Activated naive CD8-positive, alpha-beta T cell treated with anti-CD3 and anti-CD28 coated beads for 36 hours (primary cell): ENCODE measurements at regions not wholly inside any gene's neighbourhood (a gene's known extent, or its start where the extent isn't known, plus 50 kb on each side); places are given as distances from the start of the nearest gene placed in this dataset.

ENCODE experiments used
- DNase-seq: peaks from one replicate; pipeline ENCODE4 v3.0.0; 2021
- H3K27ac Mint-ChIP-seq: one replicate; pipeline ENCODE4 v1.8.0; 2022; ENCODE audit warnings: mild to moderate bottlenecking, moderate library complexity, mixed read lengths
- H3K27me3 Mint-ChIP-seq: one replicate; pipeline ENCODE4 v1.8.0; 2022; ENCODE audit warnings: mild to moderate bottlenecking, mixed read lengths
- H3K36me3 Mint-ChIP-seq: one replicate; pipeline ENCODE4 v1.8.0; 2021; ENCODE audit warnings: mild to moderate bottlenecking, mixed read lengths
- H3K4me1 Mint-ChIP-seq: one replicate; pipeline ENCODE4 v1.8.0; 2021; ENCODE audit warnings: mixed read lengths
- H3K4me3 Mint-ChIP-seq: one replicate; pipeline ENCODE4 v1.8.0; 2022; ENCODE audit warnings: mild to moderate bottlenecking, moderate library complexity, mixed read lengths
- H3K9me3 Mint-ChIP-seq: one replicate; pipeline ENCODE4 v1.8.0; 2022; ENCODE audit warnings: mixed read lengths

DNA sequence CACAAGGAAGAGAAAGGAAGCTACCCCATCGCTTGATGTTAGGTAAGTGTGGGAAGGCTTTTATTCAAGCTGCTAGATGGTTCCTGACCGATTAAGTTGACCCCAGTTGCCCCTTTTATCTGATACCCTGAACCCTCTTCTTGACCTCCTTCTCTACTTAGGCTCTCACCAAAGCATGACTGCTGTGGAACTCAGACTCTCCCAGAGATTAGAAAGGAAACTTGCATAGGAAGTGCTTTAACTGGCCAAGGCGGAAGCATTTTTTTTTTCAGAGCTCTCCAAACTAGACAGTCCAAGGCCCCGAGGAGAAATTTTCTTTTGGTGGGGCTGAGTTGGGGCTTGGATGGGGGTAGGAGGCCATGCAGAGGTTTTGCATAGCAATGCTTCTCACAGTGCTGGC, 101.3 kb upstream of the USP24 start:
- Mint-ChIP-seq H3K9me3 (no peaks in the 10 kb centered on the region), H3K4me1 (peaks cover 5% of the 10 kb centered on the region), H3K27ac (no peak overlapping the region), H3K36me3 (no peaks in the 10 kb centered on the region), H3K4me3 (no peak overlapping the region), H3K27me3 (no peaks in the 10 kb centered on the region)
- DNase-seq = no peak

DNA sequence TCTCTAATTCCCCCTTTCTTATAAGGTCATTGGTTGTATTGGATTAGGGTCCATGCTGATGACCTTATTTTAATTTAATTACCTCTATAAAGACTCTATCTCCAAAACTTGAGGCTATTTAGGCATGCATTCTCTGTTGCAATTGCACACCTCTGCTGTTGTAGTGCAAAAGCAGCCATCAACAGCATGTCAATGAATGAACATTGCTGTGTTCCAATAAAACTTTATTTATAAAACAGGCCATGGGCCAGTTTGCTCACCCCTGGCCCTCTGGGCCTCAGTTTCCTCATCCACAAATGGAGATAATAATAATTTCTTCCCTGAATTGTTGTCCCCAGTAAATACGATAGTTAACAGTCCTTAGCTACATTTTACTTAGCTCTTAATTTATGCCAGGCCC, 100.4 kb upstream of the USP24 start:
- H3K4me1 Mint-ChIP-seq = peaks cover 5% of the 10 kb centered on the region
- no peak overlapping the region for H3K4me3 Mint-ChIP-seq
- no peaks in the 10 kb centered on the region for H3K27me3 Mint-ChIP-seq
- H3K9me3 Mint-ChIP-seq = no peaks in the 10 kb centered on the region
- no peak overlapping the region for H3K27ac Mint-ChIP-seq
- H3K36me3 Mint-ChIP-seq = no peaks in the 10 kb centered on the region
- DNase-seq = no peak

DNA sequence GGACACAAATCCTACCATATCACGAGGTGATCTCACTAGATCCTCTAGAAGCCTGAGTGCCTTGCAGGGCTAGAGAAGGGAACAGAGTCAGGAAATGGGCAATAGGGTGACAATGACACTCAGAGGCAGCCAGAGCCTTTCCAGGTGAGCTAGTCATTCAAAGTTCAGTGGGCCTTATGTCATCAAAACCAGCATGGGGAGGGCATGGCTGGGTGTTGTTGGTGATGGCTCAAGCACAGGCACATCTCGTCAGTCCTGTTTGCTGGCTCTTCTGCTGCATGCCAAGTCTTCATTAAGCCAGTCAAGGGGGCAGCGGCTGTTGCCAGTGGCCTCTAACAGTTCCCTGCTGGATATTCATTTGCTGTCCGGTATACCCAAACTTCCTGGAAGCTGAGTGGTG, 99.6 kb upstream of the USP24 start:
- Mint-ChIP-seq H3K36me3 (no peaks in the 10 kb centered on the region), H3K27me3 (no peaks in the 10 kb centered on the region), H3K4me3 (no peak overlapping the region), H3K9me3 (no peaks in the 10 kb centered on the region), H3K27ac (no peak overlapping the region), H3K4me1 (peaks cover 5% of the 10 kb centered on the region)
- no peak for DNase-seq

DNA sequence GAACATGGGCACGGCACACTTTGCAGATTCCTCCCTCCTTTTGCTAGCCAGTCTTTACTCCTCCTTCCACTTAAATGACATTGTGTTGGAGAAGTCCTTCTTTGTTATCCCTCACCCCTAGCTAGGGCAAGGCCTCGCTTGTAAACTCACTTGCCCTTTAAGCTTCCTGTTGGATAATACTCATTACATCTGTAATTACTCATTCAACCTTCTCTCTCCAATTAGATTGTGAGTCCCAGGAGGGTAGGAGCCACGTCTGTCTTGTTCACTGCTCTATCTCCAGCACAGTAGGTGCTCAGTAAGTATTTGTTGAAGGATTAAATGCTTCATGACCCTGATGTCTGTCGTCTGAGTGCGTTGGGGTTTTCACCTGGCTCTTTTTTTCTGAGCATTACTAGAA, 98.7 kb upstream of the USP24 start:
- no peak for DNase-seq
- H3K36me3 Mint-ChIP-seq = no peaks in the 10 kb centered on the region
- H3K27me3 Mint-ChIP-seq = no peaks in the 10 kb centered on the region
- H3K4me3 Mint-ChIP-seq = no peak overlapping the region
- no peak overlapping the region for H3K27ac Mint-ChIP-seq
- H3K9me3 Mint-ChIP-seq = no peaks in the 10 kb centered on the region
- H3K4me1 Mint-ChIP-seq = peaks cover 5% of the 10 kb centered on the region

DNA sequence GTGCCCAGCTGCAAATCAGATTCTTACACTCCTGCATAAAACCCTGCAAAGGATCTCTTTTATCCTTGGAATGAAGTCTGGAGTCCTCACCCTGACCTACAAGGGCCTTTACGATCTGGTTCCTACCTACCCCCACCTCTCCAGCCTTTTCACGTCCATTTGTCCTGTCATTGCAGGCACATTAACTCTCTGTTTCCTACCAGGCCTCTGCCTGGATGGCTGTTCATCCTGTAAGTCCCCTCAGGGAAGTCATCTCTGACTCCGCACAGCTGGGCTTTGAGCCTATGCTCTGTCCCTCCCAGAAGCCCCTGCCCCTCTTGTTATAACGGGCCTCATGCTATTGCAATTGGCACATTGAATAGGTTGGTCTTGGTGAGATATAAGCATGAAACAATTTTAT, 96.8 kb upstream of the USP24 start:
- Mint-ChIP-seq H3K4me3 (no peak overlapping the region), H3K4me1 (peaks cover 5% of the 10 kb centered on the region)

DNA sequence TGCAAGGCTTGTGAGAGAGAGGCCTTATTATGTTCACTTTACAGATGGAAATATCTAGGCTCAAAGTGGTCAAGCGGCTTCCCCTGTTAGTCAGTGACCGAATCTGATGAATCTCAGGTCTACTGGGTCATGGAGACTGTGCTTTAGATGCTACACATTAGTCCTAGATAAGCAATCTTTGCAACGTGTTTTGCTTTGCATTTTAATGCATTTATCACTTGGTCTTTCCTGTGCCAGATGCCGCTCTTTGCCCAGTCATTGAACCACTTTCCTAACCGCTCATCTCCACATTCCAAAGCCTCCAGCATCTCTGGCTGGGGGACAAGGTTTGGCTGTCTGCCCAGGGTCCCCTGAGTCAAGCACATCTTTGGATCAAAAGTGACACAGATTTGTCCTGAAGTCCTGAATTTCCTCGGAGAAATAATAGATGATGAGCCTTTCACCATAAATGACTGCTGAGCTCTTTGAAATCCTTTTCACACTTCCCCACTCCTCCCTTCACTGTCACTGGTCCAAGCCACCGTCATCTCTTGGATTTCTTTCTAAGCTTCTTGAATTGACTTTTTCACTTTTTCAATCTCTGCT, 96.0 kb upstream of the USP24 start:
- DNase-seq = no peak
- Mint-ChIP-seq H3K4me3 (no peak overlapping the region), H3K9me3 (no peaks in the 10 kb centered on the region), H3K27ac (no peak overlapping the region), H3K4me1 (peaks cover 2% of the 10 kb centered on the region), H3K36me3 (no peaks in the 10 kb centered on the region), H3K27me3 (no peaks in the 10 kb centered on the region)

More for the DNA sequence above, 96.8 kb upstream of the USP24 start:
- no peaks in the 10 kb centered on the region for H3K9me3 Mint-ChIP-seq
- H3K27me3 Mint-ChIP-seq = no peaks in the 10 kb centered on the region
- H3K27ac Mint-ChIP-seq = no peak overlapping the region
- no peaks in the 10 kb centered on the region for H3K36me3 Mint-ChIP-seq
- DNase-seq = no peak

DNA sequence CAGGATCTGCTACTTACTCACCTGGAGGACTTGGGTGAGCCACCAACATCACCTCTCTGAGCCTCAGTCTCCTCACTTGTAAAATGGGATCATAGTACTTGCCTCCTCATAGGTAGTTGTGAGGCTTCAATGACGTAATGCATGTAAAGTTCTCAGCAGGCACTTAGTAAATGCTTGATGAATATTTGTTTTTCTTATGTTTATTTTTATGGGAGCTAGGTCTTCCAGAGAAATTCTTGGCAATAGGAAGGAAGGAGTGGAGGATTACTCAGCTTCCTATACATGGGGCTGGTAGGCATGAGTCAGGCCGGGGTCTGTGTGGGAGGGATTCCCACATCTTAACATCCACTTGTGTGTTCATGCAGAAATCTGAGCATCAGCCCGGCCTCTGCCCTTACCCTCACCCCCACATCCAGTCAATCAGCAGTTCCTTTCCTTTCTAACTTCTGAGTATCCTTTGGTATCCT, 95.4 kb upstream of the USP24 start:
- no peaks in the 10 kb centered on the region for H3K36me3 Mint-ChIP-seq
- H3K4me3 Mint-ChIP-seq = no peak overlapping the region
- H3K27me3 Mint-ChIP-seq = peaks cover under 1% of the 10 kb centered on the region
- DNase-seq = no peak
- H3K9me3 Mint-ChIP-seq = no peaks in the 10 kb centered on the region
- peaks cover 2% of the 10 kb centered on the region for H3K4me1 Mint-ChIP-seq
- no peak overlapping the region for H3K27ac Mint-ChIP-seq

DNA sequence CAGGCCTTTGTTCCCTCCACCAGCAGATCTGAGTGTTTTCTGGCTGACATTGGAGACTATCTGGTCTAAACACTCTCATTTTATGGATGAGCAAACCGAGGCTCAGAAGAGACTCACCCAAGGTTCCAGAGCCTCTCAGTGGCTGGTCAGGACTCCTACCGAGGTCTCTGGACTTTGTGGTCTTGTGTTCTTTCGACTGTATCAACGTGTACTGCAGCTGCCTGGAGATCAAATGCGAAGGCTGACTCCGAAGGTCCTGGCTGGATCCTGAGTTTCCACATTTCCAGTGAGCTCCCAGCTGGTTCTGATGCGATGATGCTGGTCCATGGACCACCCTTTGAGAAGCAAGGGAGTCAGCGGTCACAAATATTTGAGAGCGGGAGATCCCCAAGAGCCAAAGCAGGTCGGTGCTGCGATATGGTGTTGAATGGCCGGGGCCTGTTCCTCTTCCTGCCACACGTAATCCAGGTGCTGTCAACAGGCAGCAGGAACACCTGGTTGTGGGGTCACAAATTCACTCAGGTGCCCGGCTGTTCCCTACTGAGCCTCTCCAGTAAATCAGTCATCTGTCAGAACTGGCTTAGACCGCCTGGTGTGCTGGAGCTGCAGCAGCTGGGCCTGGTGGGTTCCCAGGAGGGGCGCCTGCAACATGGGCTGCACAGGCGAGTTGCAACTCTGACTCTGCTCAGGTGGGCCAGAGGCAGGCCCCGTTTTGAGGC, 94.8 kb upstream of the USP24 start:
- peaks cover 2% of the 10 kb centered on the region for H3K4me1 Mint-ChIP-seq
- no peak overlapping the region for H3K4me3 Mint-ChIP-seq
- H3K27ac Mint-ChIP-seq = no peak overlapping the region
- peaks cover 6% of the 10 kb centered on the region for H3K27me3 Mint-ChIP-seq
- H3K36me3 Mint-ChIP-seq = no peaks in the 10 kb centered on the region
- no peaks in the 10 kb centered on the region for H3K9me3 Mint-ChIP-seq
- DNase-seq = no peak

DNA sequence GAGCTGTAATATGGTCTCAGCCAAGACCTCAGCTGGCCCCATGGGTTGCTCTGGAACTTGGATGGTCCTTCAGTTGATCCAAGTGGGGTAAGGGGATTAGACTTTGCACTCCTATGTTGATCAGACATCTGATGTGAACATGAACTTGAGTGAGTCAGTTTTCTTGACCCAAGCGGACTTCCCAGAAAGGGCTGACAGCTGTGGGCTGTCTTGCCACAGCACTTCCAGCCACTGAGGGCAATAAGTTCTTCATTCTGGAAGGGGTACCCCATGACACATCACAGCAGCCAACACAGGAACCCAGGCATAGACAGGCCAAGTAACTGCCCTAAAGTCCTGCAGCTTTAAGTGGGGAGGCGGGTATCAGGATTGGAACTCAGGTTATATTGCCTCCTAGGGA, 93.9 kb upstream of the USP24 start:
- Mint-ChIP-seq H3K9me3 (no peaks in the 10 kb centered on the region), H3K36me3 (no peaks in the 10 kb centered on the region), H3K27ac (no peak overlapping the region), H3K27me3 (peaks cover 6% of the 10 kb centered on the region), H3K4me1 (peaks cover 1% of the 10 kb centered on the region), H3K4me3 (no peak overlapping the region)
- no peak for DNase-seq

DNA sequence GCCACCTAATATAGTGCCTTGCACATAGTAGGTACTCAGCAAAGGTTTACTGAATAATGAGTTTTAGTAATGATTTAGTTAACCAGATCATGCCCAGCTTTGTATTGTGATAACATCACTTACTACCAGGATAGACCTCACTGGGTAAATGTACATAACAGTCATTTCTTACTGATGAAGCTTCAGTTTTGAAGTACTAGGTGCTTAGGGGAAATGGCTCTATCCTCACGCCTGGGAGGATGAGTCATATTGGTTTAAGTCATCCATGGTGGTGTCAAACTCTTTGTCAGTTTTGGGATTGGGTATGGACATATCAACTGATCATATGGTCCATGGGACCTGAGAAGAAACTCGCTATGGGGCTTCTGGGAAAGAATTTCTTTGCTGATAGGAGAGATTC, 90.6 kb upstream of the USP24 start:
- Mint-ChIP-seq H3K9me3 (no peaks in the 10 kb centered on the region), H3K4me1 (no peaks in the 10 kb centered on the region), H3K27me3 (peaks cover 13% of the 10 kb centered on the region), H3K4me3 (no peak overlapping the region), H3K27ac (no peak overlapping the region), H3K36me3 (no peaks in the 10 kb centered on the region)
- DNase-seq = no peak

DNA sequence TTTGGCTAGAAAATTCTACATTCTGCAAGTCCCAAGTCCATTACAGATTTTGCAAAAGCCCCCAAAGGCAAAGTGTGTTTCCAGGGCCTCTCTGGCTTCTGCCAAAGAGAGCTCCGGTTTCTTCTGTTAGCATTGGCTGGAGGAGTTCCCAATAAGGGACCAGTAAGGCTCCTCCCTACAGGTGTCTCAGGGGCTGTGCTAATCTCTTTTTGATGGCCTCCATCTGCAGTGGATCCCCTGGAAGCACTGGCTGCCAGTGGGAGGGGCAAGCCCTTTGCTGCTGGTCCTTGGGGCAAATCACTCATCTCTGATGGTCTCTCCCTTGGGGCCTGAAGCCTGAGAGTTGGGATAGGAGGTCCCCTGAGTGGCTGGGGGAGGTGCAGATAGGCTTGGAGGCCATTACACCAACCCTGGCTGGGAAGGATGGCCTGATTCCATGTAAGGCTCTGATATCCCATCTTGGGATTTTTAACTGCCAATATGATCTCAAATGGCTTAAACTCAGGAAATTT, 89.1 kb upstream of the USP24 start:
- DNase-seq = no peak
- Mint-ChIP-seq H3K27me3 (peaks cover 13% of the 10 kb centered on the region), H3K4me3 (no peak overlapping the region), H3K27ac (no peak overlapping the region), H3K9me3 (no peaks in the 10 kb centered on the region), H3K36me3 (no peaks in the 10 kb centered on the region), H3K4me1 (no peaks in the 10 kb centered on the region)

DNA sequence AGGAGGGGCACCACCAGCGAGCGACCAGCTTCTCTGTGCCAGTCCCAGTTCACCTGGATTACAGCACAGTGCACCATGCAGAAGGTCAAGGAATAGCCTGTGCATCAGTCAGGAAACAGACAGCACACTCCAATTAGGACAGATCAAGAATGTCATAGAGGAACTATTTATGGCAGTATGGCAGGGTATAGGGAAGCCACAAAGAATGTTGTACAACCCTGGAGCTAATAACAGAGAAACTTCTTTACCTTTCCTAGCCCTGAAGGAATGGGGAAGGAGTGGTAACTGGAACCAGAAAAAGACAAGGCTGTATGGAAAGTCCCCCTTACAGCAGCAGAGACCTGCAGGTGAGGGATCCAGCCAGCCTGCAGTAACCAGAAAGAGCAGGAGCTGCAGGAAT, 87.8 kb upstream of the USP24 start:
- Mint-ChIP-seq H3K4me3 (no peak overlapping the region), H3K27ac (no peak overlapping the region), H3K36me3 (no peaks in the 10 kb centered on the region), H3K4me1 (no peaks in the 10 kb centered on the region), H3K9me3 (no peaks in the 10 kb centered on the region), H3K27me3 (peaks cover 13% of the 10 kb centered on the region)
- no peak for DNase-seq

DNA sequence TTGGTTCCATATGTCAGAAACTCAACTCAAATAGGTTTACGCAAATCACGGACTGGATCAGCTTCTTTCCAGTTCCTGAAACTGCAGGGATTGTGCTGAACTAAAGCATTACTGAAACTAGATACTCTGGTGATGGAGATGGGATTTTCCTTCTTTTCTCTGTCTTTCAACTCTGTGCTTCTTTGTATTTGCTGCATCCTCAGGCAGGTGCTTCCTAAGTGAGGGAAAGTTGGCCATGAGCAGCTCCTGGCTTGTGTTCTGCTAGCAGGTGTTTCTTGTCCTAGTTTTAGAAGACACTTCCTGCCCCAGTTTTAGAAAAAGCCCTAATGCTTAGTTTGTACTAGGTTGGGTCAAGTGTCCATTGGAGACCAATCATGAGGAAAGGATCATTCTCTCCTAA, 86.7 kb upstream of the USP24 start:
- Mint-ChIP-seq H3K27ac (no peak overlapping the region), H3K4me3 (no peak overlapping the region), H3K4me1 (no peaks in the 10 kb centered on the region), H3K36me3 (no peaks in the 10 kb centered on the region), H3K9me3 (no peaks in the 10 kb centered on the region), H3K27me3 (peaks cover 13% of the 10 kb centered on the region)
- no peak for DNase-seq

DNA sequence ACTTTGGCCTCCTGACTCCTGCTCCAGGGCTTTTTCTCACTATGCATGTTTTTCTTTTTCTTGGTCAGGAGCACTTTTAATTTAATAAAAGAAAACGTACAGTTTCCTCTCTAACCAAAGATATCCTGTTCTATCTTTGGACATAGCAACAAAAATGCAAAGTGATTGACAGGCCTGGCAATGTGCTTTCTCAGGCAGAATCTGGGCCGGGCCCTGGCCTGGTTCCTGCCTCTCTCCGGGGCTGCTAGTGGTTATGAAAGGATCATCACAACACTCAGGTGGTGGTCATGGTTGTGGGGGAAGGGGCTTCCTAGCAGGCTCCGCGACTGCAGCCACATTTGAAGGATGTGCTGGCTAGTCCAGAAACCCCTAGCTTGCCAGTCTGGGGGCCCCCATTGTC, 85.8 kb upstream of the USP24 start:
- no peak overlapping the region for H3K27ac Mint-ChIP-seq
- H3K36me3 Mint-ChIP-seq = peaks cover 3% of the 10 kb centered on the region
- no peak for DNase-seq
- H3K27me3 Mint-ChIP-seq = peaks cover 14% of the 10 kb centered on the region
- H3K4me3 Mint-ChIP-seq = no peak overlapping the region
- H3K4me1 Mint-ChIP-seq = no peaks in the 10 kb centered on the region
- peaks cover 3% of the 10 kb centered on the region for H3K9me3 Mint-ChIP-seq

DNA sequence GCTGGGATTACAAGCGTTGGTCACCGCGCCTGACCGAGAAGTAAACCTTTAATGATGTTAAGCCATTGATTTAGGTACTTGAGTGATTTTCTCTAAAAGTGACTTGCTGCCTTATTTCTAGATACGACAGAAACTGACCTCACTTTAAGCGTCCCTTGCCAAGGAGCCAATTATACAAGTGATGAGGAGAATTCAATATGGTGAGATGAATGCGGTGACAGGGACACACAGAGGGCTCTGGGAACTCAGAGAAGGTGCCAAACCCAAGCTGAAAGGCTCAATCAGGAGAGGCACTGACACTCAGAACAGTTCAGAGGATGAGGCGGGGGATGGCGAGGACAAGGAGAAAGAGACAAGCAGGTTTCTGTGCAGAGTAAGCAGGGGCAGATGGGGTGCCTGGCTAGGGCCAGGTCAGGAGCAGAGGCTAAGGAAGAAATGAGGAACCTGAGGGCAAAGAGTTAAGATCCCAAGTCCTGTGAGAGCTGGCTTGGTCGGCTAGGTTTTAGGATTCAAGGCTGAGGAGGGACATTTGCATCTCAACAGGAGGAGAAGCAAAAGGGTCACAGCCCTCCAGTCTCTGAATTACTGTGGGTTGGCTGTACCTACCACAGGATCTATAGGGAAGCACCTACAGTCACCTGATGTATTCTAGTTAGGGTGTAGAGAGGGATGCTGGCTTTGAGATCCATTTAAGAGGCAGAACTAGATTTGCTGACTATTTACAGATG, 83.2 kb upstream of the USP24 start:
- H3K27ac Mint-ChIP-seq = no peak overlapping the region
- no peak for DNase-seq

More for the DNA sequence above, 83.2 kb upstream of the USP24 start:
- H3K36me3 Mint-ChIP-seq = peaks cover 3% of the 10 kb centered on the region
- peaks cover 15% of the 10 kb centered on the region for H3K9me3 Mint-ChIP-seq
- peaks cover 10% of the 10 kb centered on the region for H3K27me3 Mint-ChIP-seq
- H3K4me3 Mint-ChIP-seq = no peak overlapping the region
- H3K4me1 Mint-ChIP-seq = no peaks in the 10 kb centered on the region
